Keratinocyte (primary cell): ENCODE measurements at regions not wholly inside any gene's neighbourhood (a gene's known extent, or its start where the extent isn't known, plus 50 kb on each side); places are given as distances from the start of the nearest gene placed in this dataset.

ENCODE experiments used
- DNase-seq: peaks from one replicate; pipeline ENCODE4 v3.0.0-alpha.2; 2011; ENCODE audit warnings: low read depth, missing footprints, low spot score
- FAIRE-seq: peaks from 2 replicates; lab custom pipeline; 2011; peaks lifted over from hg19 to GRCh38; lab: Jason Lieb, UNC
- H2AFZ ChIP-seq: 2 replicates; pipeline ENCODE4 v1.6.0; 2012; ENCODE audit warnings: low read length, control low read depth, inconsistent platforms; ENCODE audit not compliant: control insufficient read depth
- H3K27ac ChIP-seq: 2 replicates; pipeline ENCODE4 v1.5.1; 2011; ENCODE audit warnings: low read length; ENCODE audit not compliant: control insufficient read depth, insufficient read depth
- H3K27me3 ChIP-seq: 3 replicates; pipeline ENCODE4 v1.6.0; 2011; ENCODE audit warnings: low read length; ENCODE audit not compliant: control insufficient read depth, insufficient read depth; ENCODE audit errors: extremely low read depth
- H3K36me3 ChIP-seq, 2 experiments: 2 replicates in 1 of 2; 3 replicates in 1 of 2; pipeline ENCODE4 v1.5.1; 2011; ENCODE audit warnings: low read length in 2 of 2, mild to moderate bottlenecking in 1 of 2; ENCODE audit not compliant: control insufficient read depth in 2 of 2, insufficient read depth in 2 of 2; ENCODE audit errors: extremely low read depth in 1 of 2
- H3K4me1 ChIP-seq: 3 replicates; pipeline ENCODE4 v1.5.1; 2011; ENCODE audit warnings: low read length; ENCODE audit not compliant: control insufficient read depth, insufficient read depth; ENCODE audit errors: extremely low read depth
- H3K4me2 ChIP-seq: 3 replicates; pipeline ENCODE4 v1.6.0; 2011; ENCODE audit warnings: low read depth, low read length; ENCODE audit not compliant: control insufficient read depth, insufficient read depth; ENCODE audit errors: extremely low read depth
- H3K4me3 ChIP-seq, 3 experiments: fragments of 200-600 bp in 1 of 3; sonication (generic) in 1 of 3; 2 replicates in 2 of 3; 3 replicates in 1 of 3; pipeline ENCODE4 v1.5.1; 2011 to 2016; ENCODE audit warnings: low read length in 3 of 3, mild to moderate bottlenecking in 3 of 3, control low read depth in 2 of 3, inconsistent platforms in 1 of 3, low read depth in 1 of 3, mixed read lengths in 1 of 3, mixed run types in 1 of 3, moderate library complexity in 1 of 3; ENCODE audit not compliant: control insufficient read depth in 2 of 3, insufficient read depth in 2 of 3; ENCODE audit errors: extremely low read depth in 1 of 3
- H3K79me2 ChIP-seq: 2 replicates; pipeline ENCODE4 v1.6.0; 2012; ENCODE audit warnings: low read length; ENCODE audit not compliant: control insufficient read depth, insufficient read depth
- H3K9ac ChIP-seq: 3 replicates; pipeline ENCODE4 v1.6.0; 2011; ENCODE audit warnings: low read length; ENCODE audit not compliant: control insufficient read depth, insufficient read depth; ENCODE audit errors: extremely low read depth
- H3K9me1 ChIP-seq: 3 replicates; pipeline ENCODE4 v1.6.0; 2011; ENCODE audit warnings: low read length; ENCODE audit not compliant: control insufficient read depth, insufficient read depth; ENCODE audit errors: extremely low read depth
- H3K9me3 ChIP-seq: 2 replicates; pipeline ENCODE4 v1.5.1; 2012; ENCODE audit warnings: low read depth, low read length; ENCODE audit not compliant: control insufficient read depth
- H4K20me1 ChIP-seq: 3 replicates; pipeline ENCODE4 v1.6.0; 2011; ENCODE audit warnings: low read length; ENCODE audit not compliant: control insufficient read depth, insufficient read depth; ENCODE audit errors: extremely low read depth
- EZH2 ChIP-seq: IDR thresholded peaks from one replicate; pipeline ENCODE4 v1.6.1; 2012; ENCODE audit warnings: inconsistent platforms, mild to moderate bottlenecking, low read length, moderate library complexity
- dilution Hi-C: fragments of 300-500 bp; cut with MboI; formaldehyde crosslinking; loops from one replicate; pipeline ENCODE4 v1.7.0; 2020; ENCODE audit warnings: low sequenced_read_pairs; ENCODE audit not compliant: extremely low pct_ligation_motif_present
- TF ChIP-seq, protein P1 (sequence below), 3 experiments: IDR thresholded peaks in 1 of 3; conservative IDR thresholded peaks in 1 of 3; optimal IDR thresholded peaks in 1 of 3; 2 replicates in 2 of 3; 3 replicates in 1 of 3; pipeline versions ENCODE3 to v1.5.1; 2011; ENCODE audit warnings: low read length in 3 of 3, mild to moderate bottlenecking in 3 of 3, moderate library complexity in 2 of 3, control low read depth in 1 of 3, inconsistent platforms in 1 of 3; ENCODE audit not compliant: insufficient read depth in 2 of 3; ENCODE audit errors: extremely low read depth in 1 of 3

DNA sequence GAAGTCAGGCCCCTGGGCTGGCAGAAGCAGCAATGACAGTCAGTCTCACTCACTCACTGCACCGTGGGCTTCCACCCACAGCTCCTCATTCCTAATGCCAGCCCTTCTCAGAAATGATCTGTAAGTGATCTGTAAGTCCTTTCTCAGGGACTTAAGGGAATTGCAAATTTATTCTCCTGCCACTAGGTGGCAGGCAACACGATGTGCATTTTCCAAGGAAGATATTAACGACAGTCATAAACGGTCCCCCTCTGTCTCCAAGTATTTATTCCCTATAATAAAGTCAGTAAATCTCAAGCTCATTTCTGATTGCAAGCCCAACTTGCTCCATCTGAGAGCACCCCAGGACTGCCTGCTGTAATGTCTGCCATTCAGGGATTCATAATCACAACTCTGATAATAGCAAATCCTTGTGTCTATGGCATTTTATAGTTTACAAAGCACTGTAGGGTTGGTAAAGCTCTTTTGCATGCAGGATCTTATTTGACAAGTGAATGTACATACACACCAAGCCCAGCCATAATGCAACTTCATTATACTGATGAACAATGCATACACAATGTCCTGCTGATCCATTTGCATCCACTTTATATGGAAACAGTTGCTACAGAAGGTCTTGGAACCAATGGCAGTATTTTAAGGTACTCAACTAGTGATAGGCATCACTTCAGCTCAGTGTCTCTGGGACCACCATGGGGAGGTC lies 380.5 kb upstream of the CAMK1G start:
- no peaks in the 10 kb centered on the region for H3K36me3 ChIP-seq
- no peaks in the 10 kb centered on the region for H3K9me3 ChIP-seq
- no peak overlapping the region for H3K4me3 ChIP-seq
- no peak for TF ChIP-seq EZH2
- TF ChIP-seq, protein P1, sequence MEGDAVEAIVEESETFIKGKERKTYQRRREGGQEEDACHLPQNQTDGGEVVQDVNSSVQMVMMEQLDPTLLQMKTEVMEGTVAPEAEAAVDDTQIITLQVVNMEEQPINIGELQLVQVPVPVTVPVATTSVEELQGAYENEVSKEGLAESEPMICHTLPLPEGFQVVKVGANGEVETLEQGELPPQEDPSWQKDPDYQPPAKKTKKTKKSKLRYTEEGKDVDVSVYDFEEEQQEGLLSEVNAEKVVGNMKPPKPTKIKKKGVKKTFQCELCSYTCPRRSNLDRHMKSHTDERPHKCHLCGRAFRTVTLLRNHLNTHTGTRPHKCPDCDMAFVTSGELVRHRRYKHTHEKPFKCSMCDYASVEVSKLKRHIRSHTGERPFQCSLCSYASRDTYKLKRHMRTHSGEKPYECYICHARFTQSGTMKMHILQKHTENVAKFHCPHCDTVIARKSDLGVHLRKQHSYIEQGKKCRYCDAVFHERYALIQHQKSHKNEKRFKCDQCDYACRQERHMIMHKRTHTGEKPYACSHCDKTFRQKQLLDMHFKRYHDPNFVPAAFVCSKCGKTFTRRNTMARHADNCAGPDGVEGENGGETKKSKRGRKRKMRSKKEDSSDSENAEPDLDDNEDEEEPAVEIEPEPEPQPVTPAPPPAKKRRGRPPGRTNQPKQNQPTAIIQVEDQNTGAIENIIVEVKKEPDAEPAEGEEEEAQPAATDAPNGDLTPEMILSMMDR (optimal IDR thresholded peaks at IDR 0.05 in 1 of 3, IDR thresholded peaks at IDR 0.05 in 1 of 3, conservative IDR thresholded peaks at IDR 0.05 in 1 of 3; ENCODE audit: extremely low read depth in 1 of 3, insufficient read depth in 2 of 3, low read length in 3 of 3) = peak; percentile 57 to 77 (median 61)
- H3K4me2 ChIP-seq = no peak overlapping the region
- no peak overlapping the region for H3K27ac ChIP-seq
- dilution Hi-C loops = no loop called here
- no peak overlapping the region for H3K9ac ChIP-seq
- DNase-seq (peak; percentile 9), FAIRE-seq (peak; percentile 78)
- H2AFZ ChIP-seq = no peak overlapping the region
- H4K20me1 ChIP-seq = no peaks in the 10 kb centered on the region
- H3K27me3 ChIP-seq = no peaks in the 10 kb centered on the region
- peaks cover 2% of the 10 kb centered on the region for H3K4me1 ChIP-seq
- no peaks in the 10 kb centered on the region for H3K9me1 ChIP-seq
- H3K79me2 ChIP-seq = no peaks in the 10 kb centered on the region

DNA sequence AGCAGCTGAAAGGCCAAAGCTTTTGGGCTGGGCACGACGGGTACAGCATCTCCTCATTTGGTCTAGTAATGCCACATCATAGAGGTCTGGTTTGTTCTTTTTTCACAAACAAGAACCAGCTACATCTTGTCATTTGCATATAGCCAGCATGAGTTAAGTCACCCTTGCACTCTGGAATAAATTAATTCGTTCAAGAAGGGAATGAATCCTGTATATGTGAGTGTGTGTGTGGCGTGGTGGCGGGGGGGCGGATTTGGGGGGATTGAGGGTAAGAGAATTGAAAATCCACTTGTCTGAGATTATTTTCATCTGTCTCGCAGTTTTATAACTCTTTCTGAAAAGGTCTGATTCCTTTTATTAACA lies 380.0 kb upstream of the CAMK1G start:
- dilution Hi-C loops = no loop called here
- Histone ChIP-seq H3K9me1 (no peaks in the 10 kb centered on the region), H3K4me1 (peaks cover 8% of the 10 kb centered on the region), H3K9me3 (no peaks in the 10 kb centered on the region), H3K4me2 (no peak overlapping the region), H3K9ac (no peak overlapping the region), H3K27ac (no peak overlapping the region), H4K20me1 (no peaks in the 10 kb centered on the region), H3K79me2 (no peaks in the 10 kb centered on the region), H3K36me3 (no peaks in the 10 kb centered on the region), H3K4me3 (no peak overlapping the region), H3K27me3 (no peaks in the 10 kb centered on the region), H2AFZ (no peak overlapping the region)
- TF ChIP-seq, protein P1 (optimal IDR thresholded peaks at IDR 0.05 in 1 of 3, IDR thresholded peaks at IDR 0.05 in 1 of 3, conservative IDR thresholded peaks at IDR 0.05 in 1 of 3; ENCODE audit: extremely low read depth in 1 of 3, insufficient read depth in 2 of 3, low read length in 3 of 3) = no peak
- no peak for TF ChIP-seq EZH2
- DNase-seq (no peak), FAIRE-seq (no peak)
